Testis (tissue), 2 donors: ENCODE measurements at regions not wholly inside any gene's neighbourhood (a gene's known extent, or its start where the extent isn't known, plus 50 kb on each side); places are given as distances from the start of the nearest gene placed in this dataset.

Experiments used
- POLR2A ChIP-seq: fragments of 450-650 bp; IDR thresholded peaks from one replicate; pipeline ENCODE4 v1.6.1; 2017; ENCODE audit warnings: antibody characterized with exemption, mild to moderate bottlenecking, moderate library complexity
- TF ChIP-seq, protein P1 (sequence below), 3 experiments: fragments of 450-650 bp in 2 of 3; fragments of 200-600 bp in 1 of 3; sonication (generic) in 1 of 3; IDR thresholded peaks; one replicate each; pipeline ENCODE4 v1.5.1; 2016 to 2019; ENCODE audit warnings: antibody characterized with exemption in 3 of 3, mild to moderate bottlenecking in 2 of 3, moderate library complexity in 1 of 3

DNA sequence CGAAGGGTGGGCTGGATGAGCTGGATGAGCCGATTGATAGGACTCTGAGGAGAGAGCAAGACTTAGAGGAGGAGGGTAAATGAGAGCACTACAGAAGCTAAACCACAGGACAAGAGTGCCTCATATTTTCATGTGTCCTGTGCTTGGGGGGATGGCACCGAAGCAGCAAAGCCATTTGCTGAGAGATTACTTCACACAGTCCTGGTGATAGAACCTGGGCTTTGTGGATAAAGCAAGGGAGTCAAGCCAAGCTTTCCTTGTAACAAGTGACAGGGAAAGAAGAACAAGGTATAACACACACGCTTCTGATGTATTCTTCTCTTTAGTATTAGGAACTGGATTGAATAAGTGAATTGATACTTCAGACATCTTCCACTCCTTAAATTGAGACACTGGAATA, 253.7 kb downstream of the ANKRD7 start:
- TF ChIP-seq, protein P1, sequence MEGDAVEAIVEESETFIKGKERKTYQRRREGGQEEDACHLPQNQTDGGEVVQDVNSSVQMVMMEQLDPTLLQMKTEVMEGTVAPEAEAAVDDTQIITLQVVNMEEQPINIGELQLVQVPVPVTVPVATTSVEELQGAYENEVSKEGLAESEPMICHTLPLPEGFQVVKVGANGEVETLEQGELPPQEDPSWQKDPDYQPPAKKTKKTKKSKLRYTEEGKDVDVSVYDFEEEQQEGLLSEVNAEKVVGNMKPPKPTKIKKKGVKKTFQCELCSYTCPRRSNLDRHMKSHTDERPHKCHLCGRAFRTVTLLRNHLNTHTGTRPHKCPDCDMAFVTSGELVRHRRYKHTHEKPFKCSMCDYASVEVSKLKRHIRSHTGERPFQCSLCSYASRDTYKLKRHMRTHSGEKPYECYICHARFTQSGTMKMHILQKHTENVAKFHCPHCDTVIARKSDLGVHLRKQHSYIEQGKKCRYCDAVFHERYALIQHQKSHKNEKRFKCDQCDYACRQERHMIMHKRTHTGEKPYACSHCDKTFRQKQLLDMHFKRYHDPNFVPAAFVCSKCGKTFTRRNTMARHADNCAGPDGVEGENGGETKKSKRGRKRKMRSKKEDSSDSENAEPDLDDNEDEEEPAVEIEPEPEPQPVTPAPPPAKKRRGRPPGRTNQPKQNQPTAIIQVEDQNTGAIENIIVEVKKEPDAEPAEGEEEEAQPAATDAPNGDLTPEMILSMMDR (IDR thresholded peaks at IDR 0.05): no peak
- no peak for TF ChIP-seq POLR2A
